Smooth muscle cell (in vitro differentiated cells): ENCODE measurements at regions not wholly inside any gene's neighbourhood (a gene's known extent, or its start where the extent isn't known, plus 50 kb on each side); places are given as distances from the start of the nearest gene placed in this dataset.
"Not testable (repeated sequence)": the region's sequence is repeated elsewhere in the genome, so short reads cannot be mapped to it uniquely, and the experiment has no call there.

Experiments used
- DNase-seq: peaks from one replicate; lab custom pipeline; 2025; ENCODE audit not compliant: unreplicated experiment; lab: John Stamatoyannopoulos, UW
- H2AFZ ChIP-seq: fragments of 200-600 bp; sonication (generic); 2 replicates; pipeline ENCODE4 v1.6.0; 2016; ENCODE audit warnings: antibody characterized with exemption, low read depth, mild to moderate bottlenecking
- H3F3A ChIP-seq: fragments of 200-600 bp; sonication (generic); 2 replicates; pipeline ENCODE4 v1.6.0; 2017; ENCODE audit warnings: antibody characterized with exemption, low read depth
- H3K27ac ChIP-seq: fragments of 200-600 bp; sonication (generic); 2 replicates; pipeline ENCODE4 v1.5.1; 2016; ENCODE audit warnings: low read depth, mild to moderate bottlenecking
- H3K27me3 ChIP-seq: fragments of 200-600 bp; sonication (generic); 2 replicates; pipeline ENCODE4 v1.6.1; 2016; ENCODE audit warnings: low read depth, mild to moderate bottlenecking
- H3K36me3 ChIP-seq: fragments of 200-600 bp; sonication (generic); 2 replicates; pipeline ENCODE4 v1.5.1; 2016; ENCODE audit warnings: low read depth
- H3K4me1 ChIP-seq: fragments of 200-600 bp; sonication (generic); 2 replicates; pipeline ENCODE4 v1.5.1; 2016; ENCODE audit warnings: low read depth
- H3K4me2 ChIP-seq: fragments of 200-600 bp; sonication (generic); 2 replicates; pipeline ENCODE4 v1.6.0; 2016; ENCODE audit warnings: mild to moderate bottlenecking
- H3K4me3 ChIP-seq: fragments of 200-600 bp; sonication (generic); 2 replicates; pipeline ENCODE4 v1.5.1; 2016; ENCODE audit warnings: mild to moderate bottlenecking
- H3K79me2 ChIP-seq: fragments of 200-600 bp; sonication (generic); 2 replicates; pipeline ENCODE4 v1.6.0; 2016; ENCODE audit warnings: low read depth, mild to moderate bottlenecking
- H3K9ac ChIP-seq: fragments of 200-600 bp; sonication (generic); 2 replicates; pipeline ENCODE4 v1.6.0; 2016; ENCODE audit warnings: low read depth
- H3K9me3 ChIP-seq: fragments of 200-600 bp; sonication (generic); replicated peaks from 2 replicates; pipeline ENCODE4 v1.5.1; 2016; ENCODE audit warnings: low read depth
- H4K20me1 ChIP-seq: fragments of 200-600 bp; sonication (generic); 2 replicates; pipeline ENCODE4 v1.6.0; 2016; ENCODE audit warnings: low read depth
- CTCF ChIP-seq: fragments of 200-600 bp; sonication (generic); IDR thresholded peaks from 2 replicates; pipeline ENCODE4 v1.5.1; 2017; ENCODE audit warnings: borderline replicate concordance, mild to moderate bottlenecking, antibody characterized with exemption; ENCODE audit not compliant: insufficient read depth, poor library complexity, severe bottlenecking
- WGBS: methylation state at CpG from one replicate; pipeline ENCODE4 v1.1.7; 2016; ENCODE audit warnings: low lambda C conversion rate; 5-methylcytosine and 5-hydroxymethylcytosine counted together

GRCh38 chrX:124260845-124261244 lies 71.6 kb upstream of the TEX13D start:
- Histone ChIP-seq H3K4me3 (no peak overlapping the region), H4K20me1 (no peaks in the 10 kb centered on the region), H3K79me2 (no peaks in the 10 kb centered on the region), H3F3A (no peaks in the 10 kb centered on the region), H2AFZ (no peak overlapping the region), H3K27ac (no peak overlapping the region), H3K9ac (no peak overlapping the region), H3K4me1 (no peaks in the 10 kb centered on the region), H3K27me3 (no peaks in the 10 kb centered on the region), H3K36me3 (no peaks in the 10 kb centered on the region), H3K4me2 (no peak overlapping the region), H3K9me3 (no peaks in the 10 kb centered on the region)
- 67% methylated on average over 2 of the region's 2 CpGs for WGBS
- DNase-seq, result no peak
- TF ChIP-seq CTCF, result no peak

GRCh38 chrX:124263743-124264142 lies 68.7 kb upstream of the TEX13D start:
- Histone ChIP-seq H3K36me3 (no peaks in the 10 kb centered on the region), H3F3A (no peaks in the 10 kb centered on the region), H3K27ac (no peak overlapping the region), H3K27me3 (no peaks in the 10 kb centered on the region), H3K4me3 (no peak overlapping the region), H3K79me2 (no peaks in the 10 kb centered on the region), H2AFZ (no peak overlapping the region), H4K20me1 (no peaks in the 10 kb centered on the region), H3K4me2 (no peak overlapping the region), H3K9me3 (no peaks in the 10 kb centered on the region), H3K9ac (no peak overlapping the region), H3K4me1 (no peaks in the 10 kb centered on the region)
- WGBS, result 93% methylated on average over 4 of the region's 4 CpGs
- TF ChIP-seq CTCF, result no peak
- DNase-seq, result no peak

GRCh38 chrX:124268099-124268498 lies 64.4 kb upstream of the TEX13D start:
- Histone ChIP-seq H3K4me1 (no peaks in the 10 kb centered on the region), H3K4me2 (no peak overlapping the region), H3K79me2 (no peaks in the 10 kb centered on the region), H3K9me3 (no peaks in the 10 kb centered on the region), H4K20me1 (no peaks in the 10 kb centered on the region), H3K9ac (no peak overlapping the region), H3K4me3 (no peak overlapping the region), H3K27ac (no peak overlapping the region), H3K36me3 (no peaks in the 10 kb centered on the region), H2AFZ (no peak overlapping the region), H3F3A (no peaks in the 10 kb centered on the region), H3K27me3 (no peaks in the 10 kb centered on the region)
- TF ChIP-seq CTCF, result no peak
- DNase-seq, result no peak

GRCh38 chrX:124269881-124270280 lies 62.6 kb upstream of the TEX13D start:
- Histone ChIP-seq H3K27ac (no peak overlapping the region), H3K9ac (no peak overlapping the region), H2AFZ (no peak overlapping the region), H3K27me3 (no peaks in the 10 kb centered on the region), H3K36me3 (no peaks in the 10 kb centered on the region), H3K9me3 (no peaks in the 10 kb centered on the region), H3F3A (no peaks in the 10 kb centered on the region), H3K4me2 (no peak overlapping the region), H3K4me1 (no peaks in the 10 kb centered on the region), H3K79me2 (no peaks in the 10 kb centered on the region), H4K20me1 (no peaks in the 10 kb centered on the region), H3K4me3 (no peak overlapping the region)
- TF ChIP-seq CTCF, result no peak
- 81% methylated on average over 2 of the region's 2 CpGs for WGBS
- no peak for DNase-seq

GRCh38 chrX:124271599-124271998 lies 60.9 kb upstream of the TEX13D start:
- not testable (repeated sequence) for H3K4me3 ChIP-seq, H2AFZ ChIP-seq, DNase-seq, H3K4me1 ChIP-seq, H3K9ac ChIP-seq, H4K20me1 ChIP-seq, H3K36me3 ChIP-seq, H3K4me2 ChIP-seq, H3K27me3 ChIP-seq, H3K27ac ChIP-seq, H3K9me3 ChIP-seq, H3K79me2 ChIP-seq, H3F3A ChIP-seq
